Fibroblast of the aortic adventitia (primary cell): ENCODE measurements at regions not wholly inside any gene's neighbourhood (a gene's known extent, or its start where the extent isn't known, plus 50 kb on each side); places are given as distances from the start of the nearest gene placed in this dataset.

Experiments used
- DNase-seq: peaks from one replicate; pipeline ENCODE4 v3.0.0-alpha.2; 2010; ENCODE audit warnings: low read depth
- H3K4me3 ChIP-seq: 2 replicates; pipeline ENCODE4 v1.5.1; 2011; ENCODE audit warnings: low read depth, mild to moderate bottlenecking, control low read depth, low read length, moderate library complexity
- CTCF ChIP-seq: IDR thresholded peaks from 2 replicates; pipeline ENCODE4 v1.5.1; 2011; ENCODE audit warnings: mild to moderate bottlenecking, low read length, control low read depth, inconsistent platforms; ENCODE audit not compliant: insufficient read depth

GRCh38 chr14:22190411-22191191 is 398.4 kb downstream of the DAD1 start:
- no peak for DNase-seq
- TF ChIP-seq CTCF = no peak
- no peak overlapping the region for H3K4me3 ChIP-seq

DNA sequence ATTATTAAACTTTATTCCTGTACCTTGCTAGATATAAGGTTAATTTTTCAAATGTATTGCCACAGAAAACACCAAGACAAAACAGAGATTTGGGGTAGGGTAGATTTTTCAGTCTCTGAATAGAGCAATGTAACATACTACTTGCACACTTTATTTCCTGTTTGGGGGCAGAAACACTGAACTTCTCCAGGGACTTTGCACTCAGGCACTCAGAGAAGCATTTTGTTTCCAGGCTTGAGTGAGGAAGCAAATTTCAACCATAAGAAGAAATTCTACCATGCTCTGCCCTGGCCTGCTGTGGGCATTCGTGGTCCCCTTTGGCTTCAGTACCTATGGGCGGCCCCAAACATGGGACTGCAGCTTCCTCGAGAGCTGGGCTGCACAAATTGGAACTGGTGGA is 399.1 kb downstream of the DAD1 start:
- H3K4me3 ChIP-seq = no peak overlapping the region
- no peak for TF ChIP-seq CTCF
- DNase-seq = no peak

DNA sequence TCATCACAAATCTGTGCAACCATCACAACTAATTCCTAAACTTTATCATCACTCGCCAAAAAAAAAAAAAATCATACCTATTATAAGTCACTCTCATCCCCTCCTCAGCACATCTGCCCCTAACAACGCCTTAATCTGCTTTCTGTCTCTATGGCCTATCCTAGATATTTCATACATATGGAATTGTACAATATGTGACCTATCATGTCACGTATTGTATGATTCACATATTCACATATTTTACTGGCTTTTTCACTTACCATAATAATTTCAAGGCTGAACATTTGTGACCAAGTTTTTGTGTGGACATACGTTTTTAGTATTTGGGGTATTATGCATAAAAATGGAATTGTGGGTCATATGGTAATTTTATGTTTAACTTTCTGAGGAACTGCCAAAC is 400.7 kb downstream of the DAD1 start:
- TF ChIP-seq CTCF = no peak
- H3K4me3 ChIP-seq = no peak overlapping the region
- DNase-seq = no peak

- no peak overlapping the region for H3K4me3 ChIP-seq
- DNase-seq = no peak
- TF ChIP-seq CTCF = no peak
These were observed 403.2 kb downstream of the DAD1 start for GRCh38 chr14:22185789-22186188.

DNA sequence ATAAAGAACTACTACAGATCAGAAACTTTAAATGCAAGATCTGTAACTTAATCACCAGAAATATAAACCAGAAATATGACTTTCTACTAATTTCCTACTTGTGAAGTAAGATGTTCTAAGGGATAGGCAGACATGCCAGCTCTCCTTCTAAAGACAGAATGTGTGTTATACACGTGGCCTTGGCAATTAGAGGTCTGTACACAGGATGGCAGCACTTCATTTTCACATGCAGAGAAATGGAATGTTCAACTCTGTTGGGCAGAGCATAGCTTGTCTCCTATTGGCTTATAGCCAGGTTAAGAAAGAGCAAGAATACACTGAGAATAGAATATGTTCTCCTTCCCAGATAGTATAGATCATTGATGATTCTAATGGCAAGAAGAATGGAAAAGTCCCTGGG is 403.8 kb downstream of the DAD1 start:
- no peak overlapping the region for H3K4me3 ChIP-seq
- DNase-seq = no peak

GRCh38 chr14:22184830-22185168 is 404.2 kb downstream of the DAD1 start:
- TF ChIP-seq CTCF = no peak
- H3K4me3 ChIP-seq = no peak overlapping the region
- DNase-seq = no peak

More for the DNA sequence above, 403.8 kb downstream of the DAD1 start:
- TF ChIP-seq CTCF = no peak

DNA sequence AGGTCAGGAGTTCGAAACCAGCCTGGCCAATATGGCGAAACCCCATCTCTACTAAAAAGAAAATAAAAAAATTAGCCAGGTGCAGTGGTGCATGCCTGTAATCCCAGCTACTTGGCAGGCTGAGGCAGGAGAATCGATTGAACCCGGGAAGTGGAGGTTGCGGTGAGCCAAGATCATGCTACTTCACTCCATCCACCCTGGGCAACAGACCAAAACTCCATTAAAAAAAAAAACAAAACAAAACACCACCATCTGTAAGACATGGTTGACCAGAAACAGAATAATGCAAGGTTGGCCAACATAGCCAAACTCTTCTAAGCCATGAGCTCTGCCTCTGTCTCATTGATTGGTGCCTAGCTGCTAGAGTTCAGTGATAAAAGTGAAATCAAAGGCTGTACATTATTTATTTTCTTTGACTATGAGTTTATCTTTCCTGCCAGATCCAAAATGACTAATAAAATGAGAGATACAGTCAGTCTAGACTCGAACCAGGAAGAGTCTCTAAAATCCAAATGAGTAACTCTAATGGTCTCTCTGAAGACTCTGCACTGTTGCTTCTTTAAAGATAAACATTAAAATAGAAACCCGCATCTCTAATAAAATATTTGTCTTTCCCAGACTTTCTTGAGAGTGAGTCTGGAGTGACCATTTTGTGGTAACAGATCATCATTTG is 404.7 kb downstream of the DAD1 start:
- no peak for DNase-seq
- H3K4me3 ChIP-seq = no peak overlapping the region
- TF ChIP-seq CTCF = no peak
